ENCODE measurements at regions not wholly inside any gene's neighbourhood (a gene's known extent, or its start where the extent isn't known, plus 50 kb on each side); places are given as distances from the start of the nearest gene placed in this dataset.
"Not testable (repeated sequence)": the region's sequence is repeated elsewhere in the genome, so short reads cannot be mapped to it uniquely, and the experiment has no call there.

DNA sequence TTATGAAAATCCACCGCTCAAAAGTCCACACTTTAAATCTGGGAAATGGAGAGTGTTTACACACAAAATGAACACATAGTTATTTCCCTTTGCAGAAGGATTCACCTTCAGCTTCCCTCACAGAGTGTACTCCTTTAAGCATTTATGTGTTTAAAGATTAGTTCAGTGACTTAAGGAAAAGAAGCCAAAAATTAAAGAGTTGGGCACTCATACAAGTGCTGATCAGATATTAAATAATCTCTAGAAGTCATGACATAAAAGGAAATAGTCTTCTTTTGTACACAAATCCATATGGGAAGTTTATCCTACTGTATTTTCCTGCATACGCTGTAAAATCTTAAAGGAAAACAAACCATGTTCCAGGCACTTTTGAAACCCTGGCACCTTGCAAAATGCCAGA lies 174.2 kb downstream of the LNPK start:
- DNase-seq = no peak

DNA sequence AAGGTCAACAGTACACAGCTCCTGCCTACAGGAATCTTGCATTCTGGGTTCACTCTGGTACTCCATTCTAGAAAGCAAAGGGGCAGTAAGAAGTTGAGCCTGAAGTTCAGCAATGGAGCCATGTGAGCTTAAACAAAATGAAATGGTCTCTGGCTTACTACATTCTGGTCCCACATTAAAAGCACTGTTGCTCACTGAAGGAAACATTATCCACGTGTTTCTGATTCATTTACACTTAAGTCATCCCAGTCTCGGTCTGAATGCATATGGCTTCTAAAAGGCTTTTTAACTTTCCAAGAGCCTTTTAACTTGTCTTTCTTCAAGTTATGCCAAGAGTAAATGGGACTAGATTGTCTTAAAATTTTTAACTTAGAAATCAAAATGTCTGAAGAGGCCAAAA lies 177.8 kb downstream of the LNPK start:
- DNase-seq = no peak

DNA sequence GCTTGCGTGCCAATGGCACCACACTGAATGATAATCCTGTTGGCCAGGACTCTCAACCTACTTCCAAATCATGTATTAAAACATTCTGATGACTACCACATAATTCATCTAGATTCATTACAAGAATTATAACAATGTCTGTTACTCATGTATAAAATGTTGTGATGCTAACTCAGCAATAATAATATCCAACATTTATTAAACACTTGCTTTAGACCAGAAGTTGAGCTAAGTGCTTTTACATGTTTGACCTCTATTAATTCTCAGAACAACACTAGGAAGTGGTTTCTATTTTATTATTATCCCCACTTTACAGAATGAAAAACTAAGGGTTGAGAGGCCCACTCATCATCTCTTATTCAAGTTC lies 178.4 kb downstream of the LNPK start:
- no peak for DNase-seq

DNA sequence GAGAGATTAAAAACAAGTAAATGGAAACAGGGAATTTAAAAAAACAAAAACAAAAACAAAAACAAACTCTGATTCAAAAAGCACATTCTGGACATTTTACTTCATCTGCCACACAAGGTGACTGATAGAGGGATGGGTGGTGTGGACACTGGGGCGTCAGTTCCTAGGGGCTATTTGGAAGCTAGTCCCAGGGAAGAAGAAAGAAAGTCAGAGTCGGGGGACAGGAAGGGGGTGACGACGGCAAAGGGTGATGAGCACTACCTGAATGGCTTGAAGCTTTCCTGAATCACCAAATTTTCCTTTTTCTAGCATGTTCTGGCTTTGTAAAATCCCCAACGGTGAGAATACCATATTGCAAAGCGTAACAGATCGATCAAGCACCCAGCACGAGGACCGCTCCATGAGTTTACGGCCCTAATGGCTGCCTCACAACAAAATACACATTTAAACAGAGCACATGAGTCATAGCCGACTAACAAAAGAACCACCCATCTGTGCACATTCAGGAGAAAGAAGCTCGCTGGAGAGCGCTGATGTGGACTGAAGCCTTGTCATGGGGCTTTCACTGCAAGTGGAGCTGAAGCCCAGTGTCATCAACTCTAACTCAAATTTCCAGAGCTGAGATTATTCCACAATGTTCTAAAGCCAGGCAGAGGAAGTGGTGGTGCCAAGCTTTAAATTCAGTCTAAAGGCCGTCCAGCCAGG lies 178.9 kb downstream of the LNPK start:
- no peak for DNase-seq

DNA sequence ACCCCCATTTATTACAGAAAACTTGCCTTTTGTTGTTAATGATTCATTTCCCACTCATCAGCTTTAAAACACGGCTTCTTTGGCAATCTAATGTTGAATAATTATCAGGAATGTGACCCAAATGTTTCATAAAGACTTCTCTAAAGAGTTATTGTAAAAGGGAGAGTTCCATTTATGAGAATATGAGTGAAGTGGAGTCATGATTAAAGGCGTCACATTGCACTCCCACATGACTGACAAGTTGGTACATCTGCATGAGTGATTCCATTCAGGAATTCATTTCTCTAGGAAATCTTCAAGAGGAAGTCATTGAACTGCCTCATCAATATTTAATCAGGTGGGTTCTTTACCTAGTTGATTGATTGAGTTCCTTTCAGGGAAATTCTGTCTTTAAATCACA lies 184.8 kb downstream of the LNPK start:
- DNase-seq = no peak

DNA sequence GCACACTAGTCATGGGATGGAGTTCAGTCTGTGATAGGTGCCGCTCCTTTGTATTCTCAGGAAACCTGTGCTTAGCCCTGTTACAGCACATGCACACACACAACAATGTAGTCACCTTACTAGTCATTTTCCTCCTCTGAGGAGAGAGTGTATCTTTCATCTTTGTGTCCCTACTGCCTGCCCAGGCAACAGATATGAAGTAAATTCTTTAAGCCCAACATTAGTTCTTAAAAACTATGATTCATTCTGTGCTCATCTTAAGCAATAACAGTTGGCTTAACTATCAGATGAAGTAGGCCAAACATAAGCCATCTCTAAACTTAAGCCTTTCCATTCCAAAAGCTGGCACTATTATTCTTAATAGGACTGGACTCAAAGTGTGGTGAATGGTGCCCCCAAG lies 186.5 kb downstream of the LNPK start:
- DNase-seq = no peak

DNA sequence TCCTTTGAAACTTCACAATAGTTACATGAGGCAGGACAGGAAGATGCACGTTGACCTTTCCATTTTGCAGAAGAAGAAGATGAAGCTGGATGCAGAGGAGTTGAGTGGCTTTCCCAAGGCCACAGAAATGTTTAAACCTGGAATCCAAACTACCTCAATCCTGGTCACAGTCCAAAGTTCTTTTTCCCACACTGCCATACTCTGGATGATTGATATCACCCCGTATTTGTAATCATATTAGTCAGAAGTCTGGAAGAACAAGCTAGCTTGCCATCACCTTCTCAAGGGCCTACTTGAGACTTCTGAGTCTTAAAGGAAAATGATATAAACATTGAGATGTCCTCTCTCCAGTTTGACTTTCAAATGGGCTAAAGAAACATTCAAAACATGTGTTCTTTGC lies 190.1 kb downstream of the LNPK start:
- DNase-seq = peak; percentile 9

DNA sequence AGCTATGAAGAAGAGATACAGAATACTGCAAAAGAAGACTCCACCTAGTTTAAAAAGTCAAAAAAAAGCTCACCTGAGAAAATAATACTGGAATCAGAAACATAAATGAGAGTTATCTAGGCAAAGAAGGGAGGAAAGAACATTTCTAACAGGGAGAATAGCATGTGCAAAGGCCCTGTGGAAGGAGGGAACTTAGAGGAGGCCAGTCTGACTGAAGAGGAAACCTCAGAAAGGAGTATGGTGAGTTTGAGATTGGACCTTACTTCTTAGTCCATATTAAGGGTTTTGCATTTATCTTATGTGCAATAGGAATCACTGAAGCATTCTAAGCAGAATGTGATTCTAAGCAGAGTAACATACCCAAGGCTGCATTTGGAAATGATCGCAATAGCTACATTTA lies 193.2 kb downstream of the LNPK start:
- no peak for DNase-seq

DNA sequence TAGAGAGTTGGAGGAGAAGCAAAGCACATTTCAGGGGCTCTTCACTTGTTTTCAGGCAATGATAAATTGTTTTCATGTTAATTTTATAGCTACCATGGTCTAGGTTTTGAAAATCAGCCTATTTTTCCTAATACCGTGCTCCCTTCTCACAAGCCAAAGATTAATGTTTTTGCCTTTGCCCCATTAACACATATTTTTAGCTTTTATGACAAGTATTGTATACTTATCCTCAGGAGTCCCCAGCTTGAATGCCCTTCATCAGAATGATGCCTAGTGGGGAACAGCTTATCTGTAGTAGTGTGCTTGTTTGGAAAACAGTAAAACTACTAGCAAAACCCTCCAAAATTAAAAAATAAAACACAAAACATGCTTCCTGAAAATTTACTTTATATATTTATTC lies 194.0 kb downstream of the LNPK start:
- DNase-seq = no peak

DNA sequence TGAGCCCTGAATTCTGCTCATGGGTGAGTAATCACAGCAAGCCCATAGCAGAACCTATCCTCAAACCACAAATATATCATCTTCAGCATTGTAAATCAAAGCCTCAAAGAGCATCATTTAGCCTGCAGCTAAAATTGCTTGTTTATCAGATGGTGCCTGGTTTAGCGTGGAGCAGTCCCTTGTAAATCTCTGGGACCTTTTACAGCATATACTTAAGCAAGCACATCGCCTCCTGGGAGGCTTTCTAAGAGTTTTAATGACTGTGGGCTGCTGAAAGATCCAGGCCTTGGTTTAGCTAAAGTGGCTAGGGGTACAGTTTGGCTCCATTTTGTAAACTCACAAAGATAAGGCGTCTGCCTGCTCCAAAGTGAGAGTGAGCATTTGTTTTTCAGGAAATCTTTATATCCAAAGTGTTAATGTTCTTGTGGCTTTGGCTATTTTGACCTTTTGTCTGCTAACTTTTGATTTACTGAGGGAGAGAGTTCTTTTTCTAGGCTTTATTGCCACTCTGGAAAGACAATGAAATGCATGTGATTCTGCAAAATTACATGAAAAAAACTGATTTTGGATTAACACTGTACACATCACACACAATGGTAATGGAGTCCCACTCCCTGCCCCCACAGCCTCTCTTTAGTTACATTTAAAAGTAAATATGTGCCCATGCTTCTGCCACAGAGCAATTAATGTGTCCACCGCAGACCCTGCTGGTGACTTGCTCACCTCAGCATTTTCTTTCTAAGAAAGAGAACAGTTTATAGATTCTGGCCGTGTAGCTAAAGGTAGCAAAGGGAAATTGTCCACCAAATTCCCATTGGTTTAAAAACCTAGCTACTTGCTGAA lies 194.8 kb downstream of the LNPK start:
- DNase-seq = peak; percentile 55

DNA sequence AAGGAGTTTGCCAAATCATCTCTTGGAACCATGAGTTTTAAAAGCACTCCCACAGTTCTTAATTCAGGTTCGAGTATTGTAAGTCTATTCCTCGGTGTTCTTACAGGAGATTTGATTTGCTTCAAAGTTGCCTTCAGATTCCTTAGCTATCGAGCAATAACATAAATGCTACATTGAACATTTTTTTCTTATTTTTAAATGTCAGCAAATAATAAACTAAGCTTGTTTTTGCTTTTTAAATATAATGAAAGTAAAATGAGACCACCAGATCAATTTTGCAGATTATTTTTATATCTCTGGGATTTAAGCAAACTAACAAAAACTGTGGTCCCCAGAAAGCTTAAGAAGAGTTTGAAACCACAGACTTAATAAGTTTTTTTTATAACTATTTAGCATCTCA lies 195.5 kb downstream of the LNPK start:
- no peak for DNase-seq

DNA sequence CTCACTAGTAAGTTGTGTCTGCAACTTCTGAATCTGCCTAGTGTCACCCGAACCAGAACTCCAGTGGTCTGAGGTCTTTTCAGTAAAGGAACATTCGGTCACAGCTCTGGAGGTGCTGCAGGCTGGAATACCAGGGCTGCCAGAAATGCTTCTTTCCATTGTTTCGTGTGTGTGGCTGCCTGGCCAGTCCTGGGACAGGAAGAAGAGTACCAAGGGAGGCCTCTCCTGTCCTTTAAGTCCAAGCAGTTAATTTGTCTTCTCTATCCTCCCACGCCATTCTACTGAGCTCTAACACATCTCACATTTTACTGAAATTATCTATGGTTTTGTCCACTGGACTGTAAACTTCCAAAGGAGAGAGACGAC lies 196.0 kb downstream of the LNPK start:
- DNase-seq = no peak

DNA sequence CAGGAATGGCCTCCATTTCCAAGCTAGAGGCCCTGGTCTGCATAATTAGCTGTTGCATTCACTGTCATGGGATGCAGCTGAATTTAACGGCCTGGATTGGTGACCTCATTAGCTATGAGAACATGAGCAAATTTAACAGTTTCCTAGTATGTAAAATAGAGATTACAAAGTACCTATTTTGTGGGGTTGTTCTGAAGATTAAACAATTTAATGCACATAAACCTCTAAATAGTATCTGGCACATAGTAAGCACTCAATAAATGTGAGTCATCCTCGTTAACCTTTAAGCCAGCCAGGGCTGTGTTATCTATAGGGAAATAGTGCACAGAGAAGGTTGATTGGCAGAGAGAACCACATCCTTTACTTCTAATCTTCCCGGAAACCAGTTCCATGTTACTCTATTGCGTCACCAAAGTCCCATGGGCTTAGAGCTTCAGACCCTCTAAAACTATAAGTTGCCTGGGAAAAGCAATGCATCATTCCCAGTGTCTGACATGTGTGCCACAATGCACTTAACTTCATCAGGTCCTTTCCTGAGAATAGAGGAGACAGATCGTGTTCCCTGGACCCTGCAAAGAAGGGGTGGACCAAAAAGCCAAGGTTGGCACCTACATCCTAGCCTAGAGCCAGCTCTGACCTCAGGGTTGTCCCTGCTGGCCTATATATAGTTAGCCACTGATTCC lies 196.5 kb downstream of the LNPK start:
- DNase-seq = peak; percentile 13

DNA sequence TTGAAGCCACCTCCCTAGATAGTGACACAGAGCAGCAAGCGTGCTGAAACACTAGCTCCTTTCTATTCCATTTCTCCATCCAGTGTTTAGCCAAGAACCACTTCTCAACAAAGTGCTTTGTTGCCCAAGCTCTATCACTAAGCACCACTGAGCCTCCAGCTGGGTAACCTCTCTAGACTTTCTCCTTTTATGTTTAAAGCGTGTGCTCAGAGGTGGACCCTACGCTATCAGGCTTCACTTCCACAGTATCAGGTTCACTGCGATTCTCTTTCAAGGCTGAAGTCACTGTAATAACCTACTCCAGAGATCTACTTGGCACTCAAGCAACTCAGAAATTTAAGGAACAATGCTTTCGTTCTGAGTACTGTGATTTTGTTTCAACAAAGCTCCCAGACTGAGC lies 197.9 kb downstream of the LNPK start:
- no peak for DNase-seq

DNA sequence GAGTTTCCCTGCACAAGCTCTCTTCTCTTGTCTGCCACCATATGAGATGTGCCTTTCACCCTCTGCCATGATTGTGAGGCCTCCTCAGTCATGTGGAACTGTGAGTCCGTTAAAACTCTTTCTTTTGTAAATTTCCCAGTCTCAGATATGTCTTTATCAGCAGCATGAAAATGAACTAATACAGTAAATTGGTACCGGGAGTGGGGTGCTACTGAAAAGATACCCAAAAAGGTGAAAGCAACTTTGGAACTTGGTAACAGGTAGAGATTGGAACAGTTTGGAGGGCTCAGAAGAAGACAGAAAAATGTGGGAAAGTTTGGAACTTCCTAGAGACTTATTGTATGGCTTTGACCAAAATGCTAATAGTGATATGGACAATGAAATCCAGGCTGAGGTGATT lies 205.6 kb downstream of the LNPK start:
- not testable (repeated sequence) for DNase-seq

DNA sequence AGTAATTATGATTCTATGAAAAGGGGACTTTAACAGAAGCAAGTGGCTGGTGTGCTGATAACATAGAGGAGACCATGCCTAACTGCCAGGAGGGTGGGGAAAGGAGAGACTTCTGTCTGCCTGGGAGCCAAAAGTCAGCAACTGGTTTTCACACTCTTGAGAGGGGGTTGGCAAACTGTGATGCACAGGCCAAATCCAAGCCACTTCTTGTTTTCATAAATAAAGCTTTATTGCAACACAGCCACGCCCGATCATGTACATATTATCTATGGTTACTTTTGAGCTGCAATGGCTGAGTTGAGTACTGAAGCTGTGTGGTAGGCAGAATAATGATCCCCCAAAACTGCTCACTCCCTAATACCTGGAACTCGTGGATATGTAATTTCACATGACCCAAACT lies 208.4 kb downstream of the LNPK start:
- no peak for DNase-seq

DNA sequence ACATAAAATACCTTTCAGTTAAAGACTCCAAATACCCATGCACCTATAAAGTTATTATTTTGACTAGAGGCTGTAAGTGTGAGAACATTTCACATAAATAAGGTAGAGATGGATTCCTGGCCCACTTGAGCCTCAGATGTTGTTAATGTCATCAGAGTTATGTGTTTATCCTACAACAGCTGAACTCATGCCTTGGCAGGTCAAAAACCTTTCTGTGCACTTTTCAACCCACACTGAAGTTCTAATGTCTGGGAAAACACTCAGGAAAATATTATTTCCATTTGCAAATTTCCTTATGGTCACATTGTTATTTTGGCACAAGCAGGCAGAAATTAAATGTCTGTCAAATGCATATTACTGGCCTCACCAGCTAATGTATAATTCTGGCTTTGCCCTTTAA lies 209.2 kb downstream of the LNPK start:
- DNase-seq = no peak

DNA sequence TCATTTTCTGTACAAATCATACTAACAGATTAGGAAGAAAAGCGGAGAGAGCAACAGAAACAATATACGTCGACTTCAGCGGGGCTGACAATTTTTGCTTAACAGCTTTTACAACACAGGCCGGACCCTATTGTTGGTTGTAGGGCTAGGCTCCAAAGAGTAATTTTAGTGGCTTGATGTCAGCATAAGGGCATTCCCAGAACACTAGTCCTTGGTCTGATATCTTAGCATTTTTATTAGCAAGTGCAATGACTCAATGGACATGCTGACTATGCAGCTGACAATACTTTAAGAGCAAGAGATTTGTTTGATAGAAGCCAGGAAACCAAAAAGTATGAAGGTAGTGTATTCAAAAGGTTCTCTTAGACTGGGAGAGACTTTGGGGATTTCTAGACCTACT lies 209.9 kb downstream of the LNPK start:
- no peak for DNase-seq

DNA sequence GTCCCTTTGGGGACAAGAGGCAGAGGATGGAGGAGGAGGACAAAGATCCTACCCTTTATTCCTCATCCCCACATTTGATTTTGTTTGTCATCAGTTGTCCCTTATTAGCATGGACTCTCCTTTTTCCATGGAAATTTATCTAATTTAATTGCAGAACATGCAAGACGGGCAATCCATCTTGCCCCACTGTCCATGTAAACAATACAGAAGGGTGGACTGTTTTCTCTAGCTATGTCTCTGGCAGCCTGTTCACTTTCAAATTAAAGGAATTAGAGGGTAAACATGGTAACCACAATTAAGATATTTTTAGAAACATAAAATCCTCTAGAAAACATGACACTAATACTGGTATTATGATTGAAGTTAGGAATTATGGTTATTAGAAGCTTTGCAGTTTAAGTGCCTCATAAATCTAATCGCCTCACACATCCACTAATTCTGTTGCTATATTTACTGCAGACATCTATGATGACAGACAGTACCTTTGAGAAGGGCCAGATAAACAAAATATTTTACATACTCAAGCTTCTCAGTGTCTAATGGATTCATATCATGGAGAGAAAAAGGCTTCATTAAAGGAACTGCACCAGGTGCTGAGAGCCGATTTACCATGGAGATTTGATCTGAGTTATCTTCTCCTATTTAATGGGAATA lies 215.5 kb downstream of the LNPK start:
- no peak for DNase-seq

DNA sequence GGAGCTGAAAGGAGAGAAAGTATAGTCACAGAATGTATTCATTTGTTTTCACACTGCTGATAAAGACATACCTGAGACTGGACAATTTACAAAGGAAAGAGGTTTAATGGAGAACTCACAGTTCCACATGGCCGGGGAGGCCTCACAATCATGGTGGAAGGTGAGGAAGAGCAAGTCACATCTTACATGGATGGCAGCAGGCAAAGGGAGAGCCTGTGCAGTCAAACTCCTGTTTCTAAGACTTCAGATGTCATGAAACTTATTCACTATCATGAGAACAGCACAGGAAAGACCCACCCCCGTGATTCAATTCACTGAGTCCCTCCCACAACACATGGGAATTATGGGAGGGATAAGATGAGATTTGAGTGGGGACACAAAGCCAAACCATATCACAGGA lies 224.7 kb downstream of the LNPK start:
- DNase-seq = not testable (repeated sequence)

DNA sequence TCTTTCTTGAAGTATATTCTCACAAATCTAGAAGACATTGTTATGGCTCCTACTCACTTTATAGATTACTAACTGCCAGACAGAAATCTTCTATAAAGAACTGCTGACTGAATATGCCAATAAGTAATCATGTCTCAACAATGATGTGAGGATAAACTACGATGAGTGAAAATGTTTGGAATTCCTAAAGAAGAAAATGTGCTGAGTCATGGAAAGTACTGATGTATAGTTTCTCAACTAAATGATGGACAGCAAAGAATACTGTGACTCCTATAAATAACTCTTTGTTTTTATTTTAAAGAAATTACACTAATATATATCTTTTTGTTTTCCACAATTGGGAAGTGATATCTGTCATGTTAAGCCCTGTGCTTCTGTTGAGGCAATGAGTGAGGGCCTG lies 232.9 kb downstream of the LNPK start:
- DNase-seq = no peak

DNA sequence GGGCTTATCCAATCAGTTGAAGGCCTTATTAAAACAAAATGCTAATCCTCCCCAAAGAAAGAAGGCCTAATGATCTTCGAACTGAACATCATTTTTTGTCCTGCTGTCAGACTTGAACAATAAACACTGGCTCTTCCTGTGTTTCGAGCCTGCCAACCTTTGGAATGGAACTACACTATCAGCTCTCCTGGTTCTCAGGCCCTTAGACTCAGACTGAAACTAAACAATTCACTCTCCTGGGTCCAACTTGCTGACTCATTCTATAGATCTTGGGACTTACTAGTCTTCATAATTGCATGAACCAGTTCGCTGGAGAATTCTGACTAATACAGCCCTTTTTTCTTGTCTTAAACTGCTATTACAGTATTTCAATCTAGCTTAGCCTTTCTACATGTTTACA lies 235.2 kb downstream of the LNPK start:
- DNase-seq = no peak

DNA sequence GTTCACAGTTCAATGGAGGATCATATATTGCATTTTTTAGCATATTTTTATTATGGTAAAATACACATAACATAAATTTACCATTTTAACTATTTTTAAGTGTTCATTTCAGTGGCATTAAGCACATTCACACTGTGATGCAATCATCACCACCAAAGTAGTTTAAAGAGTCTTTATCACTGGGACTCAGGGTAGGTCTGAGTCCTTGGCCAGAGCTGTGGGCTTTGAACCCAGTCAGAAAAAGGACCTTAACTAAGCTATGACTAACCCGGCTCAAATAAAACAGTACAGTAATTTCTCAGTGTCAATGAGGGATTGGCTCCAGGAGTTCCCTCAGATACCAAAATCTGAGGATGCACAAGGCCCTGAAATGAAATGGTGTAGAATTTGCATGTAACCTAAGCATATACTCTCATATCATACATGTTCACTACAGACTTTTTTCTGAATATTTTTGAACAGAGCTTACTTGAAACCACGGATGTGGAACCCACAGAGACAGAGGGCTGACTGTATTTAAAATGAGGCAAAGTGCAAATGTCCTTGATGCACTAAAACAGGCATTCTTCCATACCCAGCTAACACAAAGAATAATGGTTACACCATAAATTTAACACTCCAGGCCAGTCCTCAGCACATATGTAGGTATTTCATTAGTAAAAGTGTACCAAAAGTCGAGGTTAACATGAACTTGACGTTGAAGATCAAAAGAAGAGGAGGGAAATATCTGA lies 246.2 kb downstream of the LNPK start:
- DNase-seq = no peak

All from NCI-H226 (cell line).